Glutamatergic neuron (in vitro differentiated cells): ENCODE measurements at regions not wholly inside any gene's neighbourhood (a gene's known extent, or its start where the extent isn't known, plus 50 kb on each side); places are given as distances from the start of the nearest gene placed in this dataset.

ENCODE experiments used
- DNase-seq: peaks from one replicate; pipeline ENCODE4 v3.0.0; 2022
- H3K27ac Mint-ChIP-seq: one replicate; pipeline ENCODE4 v1.8.0; 2020; ENCODE audit warnings: mild to moderate bottlenecking, mixed read lengths, inconsistent platforms; ENCODE audit not compliant: unreplicated experiment
- H3K27me3 Mint-ChIP-seq: one replicate; pipeline ENCODE4 v1.8.0; 2020; ENCODE audit warnings: mild to moderate bottlenecking, moderate library complexity, mixed read lengths, inconsistent platforms; ENCODE audit not compliant: unreplicated experiment
- H3K36me3 Mint-ChIP-seq: one replicate; pipeline ENCODE4 v1.8.0; 2020; ENCODE audit warnings: mild to moderate bottlenecking, mixed read lengths, inconsistent platforms; ENCODE audit not compliant: unreplicated experiment
- H3K4me1 Mint-ChIP-seq: one replicate; pipeline ENCODE4 v1.8.0; 2020; ENCODE audit warnings: mild to moderate bottlenecking, low read depth, mixed read lengths, inconsistent platforms; ENCODE audit not compliant: unreplicated experiment
- H3K4me3 Mint-ChIP-seq: one replicate; pipeline ENCODE4 v1.8.0; 2020; ENCODE audit warnings: mild to moderate bottlenecking, mixed read lengths, inconsistent platforms; ENCODE audit not compliant: unreplicated experiment
- H3K9me3 Mint-ChIP-seq: one replicate; pipeline ENCODE4 v1.8.0; 2020; ENCODE audit warnings: mild to moderate bottlenecking, moderate library complexity, mixed read lengths, inconsistent platforms; ENCODE audit not compliant: unreplicated experiment
- TF ChIP-seq, protein P1 (sequence below): fragments of 200-600 bp; sonication (generic); IDR thresholded peaks from one replicate; pipeline ENCODE4 v1.5.0; 2021; ENCODE audit not compliant: partially characterized antibody, unreplicated experiment

DNA sequence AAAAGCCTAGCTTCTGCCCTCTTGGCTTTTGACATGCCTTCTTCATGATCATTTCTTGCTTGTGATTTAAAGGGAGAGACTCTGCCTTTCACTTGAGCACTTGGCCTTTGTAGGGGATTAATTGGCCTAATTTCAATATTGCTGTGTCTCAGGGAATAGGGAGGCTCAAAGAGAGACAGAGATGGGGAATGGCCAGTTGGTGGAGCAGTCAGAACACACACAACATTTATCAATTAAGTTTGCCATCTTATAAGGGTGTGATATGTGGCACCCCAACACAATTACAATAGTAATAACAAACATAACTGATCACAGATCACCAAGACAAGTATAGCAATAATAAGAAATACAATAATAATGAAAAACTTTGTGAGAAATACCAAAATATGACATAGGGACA, 122.5 kb upstream of the VCX start:
- Mint-ChIP-seq H3K9me3 (no peaks in the 10 kb centered on the region), H3K36me3 (no peaks in the 10 kb centered on the region), H3K4me3 (no peak overlapping the region), H3K27ac (no peak overlapping the region), H3K27me3 (no peaks in the 10 kb centered on the region), H3K4me1 (no peaks in the 10 kb centered on the region)
- DNase-seq, result no peak
- TF ChIP-seq, protein P1, sequence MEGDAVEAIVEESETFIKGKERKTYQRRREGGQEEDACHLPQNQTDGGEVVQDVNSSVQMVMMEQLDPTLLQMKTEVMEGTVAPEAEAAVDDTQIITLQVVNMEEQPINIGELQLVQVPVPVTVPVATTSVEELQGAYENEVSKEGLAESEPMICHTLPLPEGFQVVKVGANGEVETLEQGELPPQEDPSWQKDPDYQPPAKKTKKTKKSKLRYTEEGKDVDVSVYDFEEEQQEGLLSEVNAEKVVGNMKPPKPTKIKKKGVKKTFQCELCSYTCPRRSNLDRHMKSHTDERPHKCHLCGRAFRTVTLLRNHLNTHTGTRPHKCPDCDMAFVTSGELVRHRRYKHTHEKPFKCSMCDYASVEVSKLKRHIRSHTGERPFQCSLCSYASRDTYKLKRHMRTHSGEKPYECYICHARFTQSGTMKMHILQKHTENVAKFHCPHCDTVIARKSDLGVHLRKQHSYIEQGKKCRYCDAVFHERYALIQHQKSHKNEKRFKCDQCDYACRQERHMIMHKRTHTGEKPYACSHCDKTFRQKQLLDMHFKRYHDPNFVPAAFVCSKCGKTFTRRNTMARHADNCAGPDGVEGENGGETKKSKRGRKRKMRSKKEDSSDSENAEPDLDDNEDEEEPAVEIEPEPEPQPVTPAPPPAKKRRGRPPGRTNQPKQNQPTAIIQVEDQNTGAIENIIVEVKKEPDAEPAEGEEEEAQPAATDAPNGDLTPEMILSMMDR, result no peak

DNA sequence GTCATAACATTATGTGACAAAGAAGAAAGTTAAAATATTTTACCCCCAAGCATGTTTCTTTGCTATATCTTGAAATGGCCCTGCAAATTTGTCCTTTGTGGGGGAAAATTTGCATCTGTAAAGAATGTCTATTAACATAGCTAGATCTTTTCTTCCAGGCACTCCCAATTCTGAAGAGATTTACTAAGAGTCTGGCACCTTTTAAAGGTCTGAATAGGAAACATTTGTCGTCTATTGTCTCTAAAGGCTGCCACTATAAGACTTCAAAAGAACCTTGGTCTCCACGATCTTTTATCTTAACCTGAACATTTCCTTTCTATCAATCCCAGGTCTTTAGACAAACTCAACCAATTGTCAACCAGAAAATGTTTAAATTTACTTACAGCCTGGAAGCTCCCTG, 128.6 kb upstream of the VCX start:
- Mint-ChIP-seq H3K36me3 (no peaks in the 10 kb centered on the region), H3K4me1 (no peaks in the 10 kb centered on the region), H3K9me3 (peaks cover 4% of the 10 kb centered on the region), H3K4me3 (no peak overlapping the region), H3K27ac (no peak overlapping the region), H3K27me3 (no peaks in the 10 kb centered on the region)
- TF ChIP-seq, protein P1, result no peak
- no peak for DNase-seq

DNA sequence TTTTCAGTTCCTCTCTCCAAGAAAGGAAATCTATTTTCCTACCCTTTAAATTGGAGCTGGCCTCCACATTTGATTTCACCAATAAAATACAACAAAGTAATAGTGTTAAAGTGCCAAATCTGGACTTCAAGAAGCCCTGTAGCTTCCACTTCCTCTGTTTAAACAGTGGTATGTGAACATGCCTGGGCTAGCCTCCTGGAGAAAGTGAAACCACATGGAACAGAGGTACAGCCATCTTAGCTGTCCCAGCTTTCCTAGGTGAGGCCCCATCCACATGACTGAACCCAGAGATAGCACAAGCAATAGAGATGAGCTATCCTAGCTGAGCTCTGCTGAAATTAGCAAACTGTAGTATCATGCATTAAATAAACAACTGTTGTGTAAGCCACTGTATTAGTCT, 131.8 kb upstream of the VCX start:
- no peaks in the 10 kb centered on the region for H3K36me3 Mint-ChIP-seq
- no peaks in the 10 kb centered on the region for H3K27me3 Mint-ChIP-seq
- TF ChIP-seq, protein P1, result no peak

DNA sequence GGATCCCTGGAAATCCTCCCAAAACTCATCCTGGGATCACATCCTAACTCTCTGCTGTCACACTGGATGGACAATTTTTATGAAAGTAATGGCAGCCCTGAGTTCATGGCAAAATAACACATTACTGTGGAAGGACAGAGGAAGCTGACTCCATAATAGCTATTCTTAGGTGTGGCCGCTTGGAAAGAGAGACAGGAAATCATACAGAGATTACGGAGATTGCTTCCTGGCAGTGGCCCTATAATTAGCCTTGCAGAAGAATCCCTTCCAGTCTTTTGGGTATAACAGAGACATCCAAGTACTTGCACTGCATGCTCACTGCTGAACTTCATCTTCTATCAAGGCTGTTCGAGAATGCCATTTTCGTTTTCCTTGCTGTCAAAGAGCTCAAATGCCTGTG, 133.1 kb upstream of the VCX start:
- Mint-ChIP-seq H3K27ac (no peak overlapping the region), H3K27me3 (no peaks in the 10 kb centered on the region), H3K36me3 (no peaks in the 10 kb centered on the region), H3K9me3 (peaks cover 4% of the 10 kb centered on the region), H3K4me1 (no peaks in the 10 kb centered on the region), H3K4me3 (no peak overlapping the region)
- DNase-seq, result no peak
- TF ChIP-seq, protein P1, result no peak

More for the DNA sequence above, 131.8 kb upstream of the VCX start:
- no peak overlapping the region for H3K27ac Mint-ChIP-seq
- no peak overlapping the region for H3K4me3 Mint-ChIP-seq
- H3K4me1 Mint-ChIP-seq, result no peaks in the 10 kb centered on the region
- no peak for DNase-seq
- peaks cover 4% of the 10 kb centered on the region for H3K9me3 Mint-ChIP-seq

DNA sequence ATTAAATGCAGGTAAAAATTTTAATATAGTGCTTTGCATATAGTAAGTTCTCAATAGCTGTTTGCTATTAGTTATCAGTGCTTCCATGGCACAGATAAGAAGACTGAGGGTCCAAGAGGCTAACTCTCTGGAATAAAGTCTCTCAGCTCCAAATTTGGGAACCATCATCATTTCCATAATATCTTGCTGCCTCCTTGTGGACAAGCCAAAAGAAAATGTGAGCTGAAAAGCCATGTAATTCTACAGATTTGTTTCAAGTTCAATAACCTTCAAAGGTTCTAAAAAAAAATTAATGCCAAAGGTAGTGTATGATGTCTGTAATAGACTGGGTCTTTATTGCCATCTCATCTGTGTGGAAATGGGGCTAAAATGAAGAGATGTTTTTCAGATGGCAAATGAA, 136.9 kb upstream of the VCX start:
- Mint-ChIP-seq H3K4me3 (no peak overlapping the region), H3K9me3 (peaks cover 4% of the 10 kb centered on the region), H3K27ac (no peak overlapping the region), H3K4me1 (peaks cover 1% of the 10 kb centered on the region), H3K36me3 (no peaks in the 10 kb centered on the region), H3K27me3 (no peaks in the 10 kb centered on the region)
- no peak for DNase-seq
- TF ChIP-seq, protein P1, result no peak
